ENCODE measurements at regions not wholly inside any gene's neighbourhood (a gene's known extent, or its start where the extent isn't known, plus 50 kb on each side); places are given as distances from the start of the nearest gene placed in this dataset.

- peak; percentile 19 to 66 for TF ChIP-seq CTCF (IDR thresholded peaks at IDR 0.05)
- no peaks in the 10 kb centered on the region for H3K36me3 ChIP-seq
Observed at GRCh38 chr2:186256540-186256939, 229.5 kb upstream of the ZC3H15 start.

GRCh38 chr2:186263673-186264250 lies 222.3 kb upstream of the ZC3H15 start:
- DNase-seq (ENCODE audit: low spot score), result no peak
- H3K9me3 ChIP-seq, result peaks cover 0 to 5% of the 10 kb centered on the region in 2 donors
- H3K27ac ChIP-seq, result no peak overlapping the region
- no peaks in the 10 kb centered on the region for H3K4me1 ChIP-seq
- H3K27me3 ChIP-seq, result no peaks in the 10 kb centered on the region
- no peaks in the 10 kb centered on the region for H3K36me3 ChIP-seq
- no peak overlapping the region for H3K4me3 ChIP-seq
- TF ChIP-seq CTCF (IDR thresholded peaks at IDR 0.05), result no peak

More at GRCh38 chr2:186256540-186256939, 229.5 kb upstream of the ZC3H15 start:
- no peak overlapping the region for H3K27ac ChIP-seq
- H3K4me1 ChIP-seq, result no peaks in the 10 kb centered on the region
- H3K9me3 ChIP-seq, result peaks cover 0 to 9% of the 10 kb centered on the region in 2 donors
- no peak overlapping the region for H3K4me3 ChIP-seq
- DNase-seq (ENCODE audit: low spot score), result no peak
- H3K27me3 ChIP-seq, result no peaks in the 10 kb centered on the region

GRCh38 chr2:186269536-186269935 lies 216.5 kb upstream of the ZC3H15 start:
- peaks cover 0 to 12% of the 10 kb centered on the region in 2 donors for H3K9me3 ChIP-seq
- no peak overlapping the region for H3K27ac ChIP-seq
- TF ChIP-seq CTCF (IDR thresholded peaks at IDR 0.05), result no peak
- H3K36me3 ChIP-seq, result no peaks in the 10 kb centered on the region
- no peaks in the 10 kb centered on the region for H3K27me3 ChIP-seq
- H3K4me1 ChIP-seq, result no peaks in the 10 kb centered on the region
- no peak overlapping the region for H3K4me3 ChIP-seq
- no peak for DNase-seq (ENCODE audit: low spot score)

- H3K36me3 ChIP-seq, result no peaks in the 10 kb centered on the region
- H3K27me3 ChIP-seq, result no peaks in the 10 kb centered on the region
- H3K4me1 ChIP-seq, result no peaks in the 10 kb centered on the region
- H3K4me3 ChIP-seq, result no peak overlapping the region
- TF ChIP-seq CTCF (IDR thresholded peaks at IDR 0.05), result no peak
- no peak for DNase-seq (ENCODE audit: low spot score)
- peaks cover 0 to 7% of the 10 kb centered on the region in 2 donors for H3K9me3 ChIP-seq
- H3K27ac ChIP-seq, result no peak overlapping the region
Observed at GRCh38 chr2:186273953-186274352, 212.1 kb upstream of the ZC3H15 start.

GRCh38 chr2:186274936-186275575 lies 211.0 kb upstream of the ZC3H15 start:
- Histone ChIP-seq H3K36me3 (no peaks in the 10 kb centered on the region), H3K27me3 (no peaks in the 10 kb centered on the region), H3K4me1 (no peaks in the 10 kb centered on the region), H3K27ac (no peak overlapping the region), H3K4me3 (no peak overlapping the region), H3K9me3 (peaks cover 0 to 7% of the 10 kb centered on the region in 2 donors)
- DNase-seq (ENCODE audit: low spot score), result no peak
- TF ChIP-seq CTCF (IDR thresholded peaks at IDR 0.05), result no peak
